Fibroblast of mammary gland (primary cell): ENCODE measurements at regions not wholly inside any gene's neighbourhood (a gene's known extent, or its start where the extent isn't known, plus 50 kb on each side); places are given as distances from the start of the nearest gene placed in this dataset.

Experiments used
- DNase-seq: peaks from one replicate; pipeline ENCODE4 v3.0.0-alpha.2; 2010; ENCODE audit warnings: low read depth
- H3K4me3 ChIP-seq: 2 replicates; pipeline ENCODE4 v1.5.1; 2011; ENCODE audit warnings: low read depth, mild to moderate bottlenecking, low read length, moderate library complexity; ENCODE audit not compliant: control insufficient read depth
- TF ChIP-seq, protein P1 (sequence below): conservative IDR thresholded peaks from 2 replicates; pipeline ENCODE4 v1.5.1; 2011; ENCODE audit warnings: low read depth, low read length, inconsistent platforms; ENCODE audit not compliant: control insufficient read depth, insufficient read depth

DNA sequence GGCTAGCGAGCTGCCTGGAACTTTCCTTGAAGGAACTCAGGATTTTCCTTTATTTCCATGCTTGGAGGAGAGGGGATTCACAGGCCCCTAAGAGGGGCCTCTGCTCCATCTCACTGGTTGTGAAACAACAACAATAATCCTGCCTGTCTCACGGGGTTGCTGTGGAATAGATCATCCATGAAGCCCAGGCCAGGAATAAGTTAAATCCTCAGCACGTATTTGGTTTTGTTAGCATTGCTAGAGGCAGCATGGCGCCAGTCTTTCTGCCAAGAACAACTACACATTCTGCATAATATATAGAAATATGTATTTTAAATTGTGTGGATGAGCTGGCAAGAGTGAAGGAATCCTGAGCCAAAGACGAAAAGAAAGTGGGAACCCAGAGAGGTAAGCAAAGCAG, 80.8 kb upstream of the L3MBTL4 start:
- TF ChIP-seq, protein P1, sequence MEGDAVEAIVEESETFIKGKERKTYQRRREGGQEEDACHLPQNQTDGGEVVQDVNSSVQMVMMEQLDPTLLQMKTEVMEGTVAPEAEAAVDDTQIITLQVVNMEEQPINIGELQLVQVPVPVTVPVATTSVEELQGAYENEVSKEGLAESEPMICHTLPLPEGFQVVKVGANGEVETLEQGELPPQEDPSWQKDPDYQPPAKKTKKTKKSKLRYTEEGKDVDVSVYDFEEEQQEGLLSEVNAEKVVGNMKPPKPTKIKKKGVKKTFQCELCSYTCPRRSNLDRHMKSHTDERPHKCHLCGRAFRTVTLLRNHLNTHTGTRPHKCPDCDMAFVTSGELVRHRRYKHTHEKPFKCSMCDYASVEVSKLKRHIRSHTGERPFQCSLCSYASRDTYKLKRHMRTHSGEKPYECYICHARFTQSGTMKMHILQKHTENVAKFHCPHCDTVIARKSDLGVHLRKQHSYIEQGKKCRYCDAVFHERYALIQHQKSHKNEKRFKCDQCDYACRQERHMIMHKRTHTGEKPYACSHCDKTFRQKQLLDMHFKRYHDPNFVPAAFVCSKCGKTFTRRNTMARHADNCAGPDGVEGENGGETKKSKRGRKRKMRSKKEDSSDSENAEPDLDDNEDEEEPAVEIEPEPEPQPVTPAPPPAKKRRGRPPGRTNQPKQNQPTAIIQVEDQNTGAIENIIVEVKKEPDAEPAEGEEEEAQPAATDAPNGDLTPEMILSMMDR = no peak
- no peak for DNase-seq
- H3K4me3 ChIP-seq = no peak overlapping the region

DNA sequence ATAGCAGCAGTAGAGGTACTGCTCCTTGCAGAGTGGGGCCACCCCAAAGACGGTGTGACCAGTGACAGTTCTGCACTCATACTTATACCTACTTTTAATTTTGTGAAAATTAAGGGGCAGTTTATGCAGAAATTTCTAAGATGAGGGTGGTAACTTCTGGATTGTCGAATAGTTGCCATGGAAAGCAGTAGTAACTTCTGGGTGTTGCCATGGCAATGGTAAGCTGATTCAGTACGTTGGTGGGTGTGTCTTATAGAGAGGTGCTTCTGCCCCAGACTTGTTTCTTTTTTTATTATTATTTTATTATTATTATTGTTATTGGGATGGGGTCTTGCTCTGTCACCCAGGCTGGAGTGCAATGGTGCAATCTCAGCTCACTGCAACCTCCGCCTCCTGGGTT, 82.8 kb upstream of the L3MBTL4 start:
- no peak overlapping the region for H3K4me3 ChIP-seq
- TF ChIP-seq, protein P1 = no peak

DNA sequence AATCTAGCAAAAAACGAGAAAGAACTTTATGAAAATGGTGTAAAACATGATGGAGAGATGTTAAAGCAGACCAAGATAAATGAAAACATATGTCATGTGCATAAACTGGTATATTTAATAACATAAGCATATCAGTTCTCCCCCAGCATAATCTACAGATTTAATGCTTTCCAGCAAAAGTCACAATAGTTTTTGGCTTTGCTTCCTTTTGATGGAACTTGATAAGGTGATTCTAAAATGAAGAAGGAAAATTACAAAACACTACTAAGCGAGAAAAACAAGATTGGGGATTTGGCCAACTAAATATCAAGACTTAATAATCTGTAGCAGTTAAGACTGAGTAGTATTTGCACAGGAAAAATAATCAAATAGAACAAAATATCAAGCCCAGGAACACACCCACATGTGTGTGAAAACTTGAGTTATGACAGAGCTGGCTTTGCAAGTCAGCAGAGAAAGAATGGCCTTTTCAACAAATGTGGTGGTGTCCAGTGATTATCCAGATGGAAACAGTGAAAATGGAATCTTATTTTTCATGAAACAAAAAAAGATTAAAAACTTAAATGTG, 83.7 kb upstream of the L3MBTL4 start:
- no peak for DNase-seq
- TF ChIP-seq, protein P1 = no peak
- H3K4me3 ChIP-seq = no peak overlapping the region

More for the DNA sequence above, 82.8 kb upstream of the L3MBTL4 start:
- no peak for DNase-seq

DNA sequence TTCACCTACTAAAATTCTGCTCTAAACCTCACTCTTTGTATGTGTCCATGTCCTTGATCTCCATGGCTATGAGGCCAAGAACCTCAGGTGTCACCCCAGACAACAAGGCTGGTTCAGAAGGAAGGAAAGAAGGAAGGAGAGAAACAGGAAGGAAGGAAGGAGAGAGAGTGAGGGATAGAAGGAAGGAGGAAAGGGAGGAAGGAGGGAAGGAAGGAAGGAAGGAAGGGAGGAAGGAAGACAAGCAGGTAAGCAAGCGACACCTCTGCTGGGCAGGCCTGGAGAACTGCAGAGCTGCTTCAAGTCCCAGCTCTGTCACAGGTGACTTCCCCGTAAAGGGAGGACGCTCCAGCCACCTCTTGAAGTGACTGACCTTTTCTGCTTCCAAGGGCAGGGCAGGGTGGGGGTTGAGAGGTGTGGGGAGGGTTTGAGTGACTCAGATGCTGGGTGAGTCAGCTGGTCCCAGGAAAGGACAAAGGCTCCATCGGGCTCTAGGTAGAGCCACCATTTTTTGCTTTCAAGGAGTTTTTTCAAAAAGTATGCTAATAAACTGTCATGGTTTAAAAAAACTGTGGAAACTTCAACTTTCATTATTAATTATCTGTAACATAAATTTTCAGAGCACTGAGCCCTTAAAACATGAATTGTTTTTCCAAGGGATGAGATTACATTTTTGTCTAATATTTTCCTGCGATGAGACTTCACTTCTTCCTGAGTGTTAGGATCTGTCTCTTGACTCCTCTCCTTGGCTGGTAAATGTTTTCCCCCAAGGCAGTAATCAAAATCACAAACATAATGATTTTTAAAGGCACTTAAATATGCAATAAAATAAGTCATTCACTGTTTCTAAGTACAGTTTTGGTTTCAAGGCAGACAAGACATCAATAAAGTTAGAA, 90.1 kb upstream of the L3MBTL4 start:
- TF ChIP-seq, protein P1 = no peak
- no peak overlapping the region for H3K4me3 ChIP-seq
- no peak for DNase-seq

DNA sequence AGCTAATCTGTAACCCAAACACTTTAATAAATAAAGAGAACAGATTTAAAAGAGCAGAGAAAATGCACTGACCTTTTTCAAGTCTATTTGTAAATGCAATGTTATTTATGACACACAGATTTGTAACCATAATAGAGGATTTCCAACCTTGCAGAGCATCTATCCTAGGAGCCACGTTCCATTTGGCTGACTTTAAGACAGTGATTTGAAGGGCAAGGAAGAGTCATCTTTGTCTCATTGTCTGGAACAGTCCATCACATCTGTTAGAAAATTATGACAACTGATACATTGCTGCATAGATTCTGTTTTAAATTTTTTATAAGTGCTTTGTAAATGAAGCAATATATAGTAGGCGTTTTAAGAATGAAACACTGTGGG, 90.8 kb upstream of the L3MBTL4 start:
- no peak for DNase-seq
- H3K4me3 ChIP-seq = no peak overlapping the region
- TF ChIP-seq, protein P1 = no peak

DNA sequence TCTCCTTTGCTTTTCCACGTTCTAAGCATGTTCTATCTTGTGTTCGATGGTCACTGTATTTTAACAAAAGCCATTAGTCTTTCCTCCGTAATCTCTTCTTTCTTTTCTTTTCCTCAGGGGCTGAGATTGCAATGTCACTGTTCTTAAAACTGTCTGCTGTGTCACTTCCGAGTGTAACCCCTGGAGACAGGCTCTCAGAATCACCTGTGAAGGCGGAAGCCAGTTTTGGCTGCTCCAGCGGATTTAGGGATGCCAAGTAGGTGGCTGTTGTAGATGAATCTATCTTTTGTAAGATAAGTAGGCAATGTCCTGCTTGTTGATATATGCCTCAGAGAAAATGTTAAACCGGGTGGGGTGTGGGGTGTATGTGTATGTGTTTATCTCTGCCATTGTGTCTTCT, 94.7 kb upstream of the L3MBTL4 start:
- TF ChIP-seq, protein P1 = no peak
- no peak for DNase-seq
- H3K4me3 ChIP-seq = no peak overlapping the region
